ENCODE measurements at regions not wholly inside any gene's neighbourhood (a gene's known extent, or its start where the extent isn't known, plus 50 kb on each side); places are given as distances from the start of the nearest gene placed in this dataset.

DNA sequence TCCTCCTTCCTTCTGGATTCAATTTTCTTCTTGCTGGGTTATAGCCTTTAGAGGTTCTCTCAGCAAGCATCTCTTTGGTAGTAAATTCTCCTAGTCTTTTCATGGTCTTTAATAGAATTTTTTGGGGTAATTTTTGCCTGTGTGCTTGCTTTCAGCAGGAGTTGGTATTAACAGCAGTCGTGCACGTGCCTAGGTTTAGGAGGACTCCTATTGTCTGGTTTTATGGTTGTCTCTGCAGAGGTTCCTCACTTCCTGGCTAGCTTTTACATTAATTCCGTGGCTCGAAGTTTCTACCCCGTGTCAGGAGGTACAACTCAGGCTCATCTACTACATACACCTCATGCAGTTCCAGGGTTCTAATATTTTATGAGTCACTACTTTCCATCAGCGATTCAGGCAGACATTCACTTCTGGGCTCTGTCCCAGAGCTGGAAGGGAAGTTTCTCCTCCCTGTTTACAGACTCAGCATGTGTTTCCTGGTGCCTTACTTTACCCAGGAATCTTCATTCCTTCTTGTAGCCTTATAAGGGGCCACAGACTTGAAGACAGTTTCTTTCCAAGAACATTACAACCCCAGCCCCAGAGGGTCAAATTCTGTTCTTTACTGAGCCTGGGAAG is 643.6 kb downstream of the HS3ST4 start:
- TF ChIP-seq, protein P1, sequence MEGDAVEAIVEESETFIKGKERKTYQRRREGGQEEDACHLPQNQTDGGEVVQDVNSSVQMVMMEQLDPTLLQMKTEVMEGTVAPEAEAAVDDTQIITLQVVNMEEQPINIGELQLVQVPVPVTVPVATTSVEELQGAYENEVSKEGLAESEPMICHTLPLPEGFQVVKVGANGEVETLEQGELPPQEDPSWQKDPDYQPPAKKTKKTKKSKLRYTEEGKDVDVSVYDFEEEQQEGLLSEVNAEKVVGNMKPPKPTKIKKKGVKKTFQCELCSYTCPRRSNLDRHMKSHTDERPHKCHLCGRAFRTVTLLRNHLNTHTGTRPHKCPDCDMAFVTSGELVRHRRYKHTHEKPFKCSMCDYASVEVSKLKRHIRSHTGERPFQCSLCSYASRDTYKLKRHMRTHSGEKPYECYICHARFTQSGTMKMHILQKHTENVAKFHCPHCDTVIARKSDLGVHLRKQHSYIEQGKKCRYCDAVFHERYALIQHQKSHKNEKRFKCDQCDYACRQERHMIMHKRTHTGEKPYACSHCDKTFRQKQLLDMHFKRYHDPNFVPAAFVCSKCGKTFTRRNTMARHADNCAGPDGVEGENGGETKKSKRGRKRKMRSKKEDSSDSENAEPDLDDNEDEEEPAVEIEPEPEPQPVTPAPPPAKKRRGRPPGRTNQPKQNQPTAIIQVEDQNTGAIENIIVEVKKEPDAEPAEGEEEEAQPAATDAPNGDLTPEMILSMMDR (conservative IDR thresholded peaks at IDR 0.05 in 1 of 2, IDR thresholded peaks at IDR 0.05 in 1 of 2; ENCODE audit: low read depth in 1 of 2, low read length in 2 of 2) = no peak
- TF ChIP-seq EZH2 (IDR thresholded peaks at IDR 0.05; ENCODE audit: low read length, missing control alignments) = no peak

DNA sequence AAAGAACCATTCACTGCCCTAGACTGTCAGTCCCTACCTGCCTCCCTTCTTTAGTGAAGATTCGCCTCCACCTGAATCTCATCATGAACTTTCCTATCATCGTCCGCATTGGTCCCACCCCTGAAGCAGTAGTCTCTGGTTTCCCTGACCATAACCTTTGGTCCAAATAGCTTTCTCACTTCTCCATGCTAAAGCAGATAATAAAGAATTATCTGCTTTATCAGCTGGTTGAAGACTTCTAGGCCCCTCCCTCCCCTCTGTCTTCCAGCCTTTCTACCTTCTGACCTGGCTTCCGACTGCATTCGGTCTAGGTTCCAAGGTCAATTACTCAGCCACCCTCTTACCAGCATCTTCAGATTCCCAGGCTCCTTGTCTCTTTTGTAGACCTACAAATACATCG is 650.9 kb downstream of the HS3ST4 start:
- no peak for DNase-seq (ENCODE audit: low read depth in 2 of 2)
- no peaks in the 10 kb centered on the region for H4K20me1 ChIP-seq (ENCODE audit: control insufficient read depth, extremely low read depth, insufficient read depth, low read length)
- no peaks in the 10 kb centered on the region for H3K79me2 ChIP-seq (ENCODE audit: control insufficient read depth, insufficient read depth, low read length)
- TF ChIP-seq, protein P1 (conservative IDR thresholded peaks at IDR 0.05 in 1 of 2, IDR thresholded peaks at IDR 0.05 in 1 of 2; ENCODE audit: low read depth in 1 of 2, low read length in 2 of 2) = no peak
- no peak for TF ChIP-seq EZH2 (IDR thresholded peaks at IDR 0.05; ENCODE audit: low read length, missing control alignments)
- no peak overlapping the region for H2AFZ ChIP-seq (ENCODE audit: low read length)
- no peaks in the 10 kb centered on the region for H3K27me3 ChIP-seq (ENCODE audit: control insufficient read depth, insufficient read depth, low read length)
- no peaks in the 10 kb centered on the region for H3K36me3 ChIP-seq (ENCODE audit: control insufficient read depth, insufficient read depth, low read length)
- H3K4me3 ChIP-seq (replicated peaks in 1 of 4; ENCODE audit: control extremely low read depth in 1 of 4, insufficient read depth in 1 of 4, low read depth in 3 of 4, low read length in 4 of 4) = no peak overlapping the region
- H3K27ac ChIP-seq (ENCODE audit: insufficient read depth, low read length) = no peak overlapping the region
- H3K4me2 ChIP-seq (ENCODE audit: extremely low read depth, insufficient read depth, low read length) = no peak overlapping the region
- H3K9ac ChIP-seq (ENCODE audit: insufficient read depth, low read length) = no peak overlapping the region
- H3K9me3 ChIP-seq (ENCODE audit: control insufficient read depth, insufficient read depth, low read depth, low read length) = no peaks in the 10 kb centered on the region
- no peaks in the 10 kb centered on the region for H3K4me1 ChIP-seq (ENCODE audit: control insufficient read depth, extremely low read depth, insufficient read depth, low read length)

More for the DNA sequence above, 643.6 kb downstream of the HS3ST4 start:
- no peak overlapping the region for H3K4me3 ChIP-seq (replicated peaks in 1 of 4; ENCODE audit: control extremely low read depth in 1 of 4, insufficient read depth in 1 of 4, low read depth in 3 of 4, low read length in 4 of 4)
- H3K27ac ChIP-seq (ENCODE audit: insufficient read depth, low read length) = no peak overlapping the region
- no peaks in the 10 kb centered on the region for H4K20me1 ChIP-seq (ENCODE audit: control insufficient read depth, extremely low read depth, insufficient read depth, low read length)
- no peak overlapping the region for H3K4me2 ChIP-seq (ENCODE audit: extremely low read depth, insufficient read depth, low read length)
- H3K36me3 ChIP-seq (ENCODE audit: control insufficient read depth, insufficient read depth, low read length) = no peaks in the 10 kb centered on the region
- H3K9ac ChIP-seq (ENCODE audit: insufficient read depth, low read length) = no peak overlapping the region
- H3K9me3 ChIP-seq (ENCODE audit: control insufficient read depth, insufficient read depth, low read depth, low read length) = no peaks in the 10 kb centered on the region
- no peaks in the 10 kb centered on the region for H3K79me2 ChIP-seq (ENCODE audit: control insufficient read depth, insufficient read depth, low read length)
- H2AFZ ChIP-seq (ENCODE audit: low read length) = no peak overlapping the region
- H3K4me1 ChIP-seq (ENCODE audit: control insufficient read depth, extremely low read depth, insufficient read depth, low read length) = no peaks in the 10 kb centered on the region
- no peaks in the 10 kb centered on the region for H3K27me3 ChIP-seq (ENCODE audit: control insufficient read depth, insufficient read depth, low read length)
- no peak for DNase-seq (ENCODE audit: low read depth in 2 of 2)

DNA sequence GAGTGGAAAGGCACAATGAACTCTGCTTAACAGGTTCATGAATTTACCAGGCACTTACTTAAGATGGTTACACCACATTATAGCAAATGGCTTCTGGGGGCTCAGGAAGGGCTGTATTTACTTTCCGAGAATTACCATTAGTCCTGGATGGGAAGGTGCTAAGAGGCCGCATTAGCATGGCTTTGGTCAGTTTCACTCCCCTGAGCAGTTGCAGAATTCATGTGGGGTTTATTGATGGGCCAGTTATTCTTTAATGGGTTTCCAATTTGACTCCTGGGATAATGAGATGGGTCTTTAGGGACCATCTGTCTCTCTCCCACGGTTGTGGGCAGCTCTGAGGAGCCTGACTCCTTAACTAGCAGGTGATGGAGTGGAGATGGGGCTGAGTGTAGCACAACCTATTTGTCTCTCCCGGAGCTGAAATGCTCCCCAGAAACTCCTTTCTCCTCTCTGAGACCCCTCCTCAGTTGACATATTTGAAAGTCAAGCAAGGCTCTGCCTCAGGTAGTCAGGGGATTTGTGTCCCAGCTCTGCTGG is 652.5 kb downstream of the HS3ST4 start:
- no peak for DNase-seq (ENCODE audit: low read depth in 2 of 2)
- H2AFZ ChIP-seq (ENCODE audit: low read length) = no peak overlapping the region
- no peaks in the 10 kb centered on the region for H3K9me3 ChIP-seq (ENCODE audit: control insufficient read depth, insufficient read depth, low read depth, low read length)
- H3K27ac ChIP-seq (ENCODE audit: insufficient read depth, low read length) = no peak overlapping the region
- H3K79me2 ChIP-seq (ENCODE audit: control insufficient read depth, insufficient read depth, low read length) = no peaks in the 10 kb centered on the region
- no peaks in the 10 kb centered on the region for H3K27me3 ChIP-seq (ENCODE audit: control insufficient read depth, insufficient read depth, low read length)
- no peaks in the 10 kb centered on the region for H4K20me1 ChIP-seq (ENCODE audit: control insufficient read depth, extremely low read depth, insufficient read depth, low read length)
- H3K36me3 ChIP-seq (ENCODE audit: control insufficient read depth, insufficient read depth, low read length) = no peaks in the 10 kb centered on the region
- H3K9ac ChIP-seq (ENCODE audit: insufficient read depth, low read length) = no peak overlapping the region
- H3K4me1 ChIP-seq (ENCODE audit: control insufficient read depth, extremely low read depth, insufficient read depth, low read length) = no peaks in the 10 kb centered on the region
- no peak overlapping the region for H3K4me3 ChIP-seq (replicated peaks in 1 of 4; ENCODE audit: control extremely low read depth in 1 of 4, insufficient read depth in 1 of 4, low read depth in 3 of 4, low read length in 4 of 4)
- no peak overlapping the region for H3K4me2 ChIP-seq (ENCODE audit: extremely low read depth, insufficient read depth, low read length)
- TF ChIP-seq, protein P1 (conservative IDR thresholded peaks at IDR 0.05 in 1 of 2, IDR thresholded peaks at IDR 0.05 in 1 of 2; ENCODE audit: low read depth in 1 of 2, low read length in 2 of 2) = no peak
- no peak for TF ChIP-seq EZH2 (IDR thresholded peaks at IDR 0.05; ENCODE audit: low read length, missing control alignments)

Data from fibroblast of lung (primary cell).